ENCODE measurements at regions not wholly inside any gene's neighbourhood (a gene's known extent, or its start where the extent isn't known, plus 50 kb on each side); places are given as distances from the start of the nearest gene placed in this dataset.

- no peak for DNase-seq (ENCODE audit: low read depth)
Observed at GRCh38 chr4:171759274-171759673, 53.9 kb upstream of the GALNTL6 start.

GRCh38 chr4:171751538-171751937 lies 61.7 kb upstream of the GALNTL6 start:
- no peak for DNase-seq (ENCODE audit: low read depth)

GRCh38 chr4:171746418-171746817 lies 66.8 kb upstream of the GALNTL6 start:
- no peak for DNase-seq (ENCODE audit: low read depth)

- no peak for DNase-seq (ENCODE audit: low read depth)
Observed at GRCh38 chr4:171742436-171742835, 70.8 kb upstream of the GALNTL6 start.

GRCh38 chr4:171727185-171727584 lies 86.0 kb upstream of the GALNTL6 start:
- no peak for DNase-seq (ENCODE audit: low read depth)

GRCh38 chr4:171721937-171722336 lies 91.3 kb upstream of the GALNTL6 start:
- no peak for DNase-seq (ENCODE audit: low read depth)

GRCh38 chr4:171719691-171720090 lies 93.5 kb upstream of the GALNTL6 start:
- DNase-seq (ENCODE audit: low read depth), result no peak

- DNase-seq (ENCODE audit: low read depth), result no peak
Observed at GRCh38 chr4:171718665-171719064, 94.5 kb upstream of the GALNTL6 start.

GRCh38 chr4:171718069-171718468 lies 95.1 kb upstream of the GALNTL6 start:
- DNase-seq (ENCODE audit: low read depth), result no peak

- no peak for DNase-seq (ENCODE audit: low read depth)
Observed at GRCh38 chr4:171717231-171717741, 95.9 kb upstream of the GALNTL6 start.

GRCh38 chr4:171715973-171716372 lies 97.2 kb upstream of the GALNTL6 start:
- DNase-seq (ENCODE audit: low read depth), result no peak

- no peak for DNase-seq (ENCODE audit: low read depth)
Observed at GRCh38 chr4:171714791-171715454, 98.3 kb upstream of the GALNTL6 start.

GRCh38 chr4:171710743-171711142 lies 102.5 kb upstream of the GALNTL6 start:
- no peak for DNase-seq (ENCODE audit: low read depth)

GRCh38 chr4:171676555-171677215 lies 136.5 kb upstream of the GALNTL6 start:
- no peak for DNase-seq (ENCODE audit: low read depth)

GRCh38 chr4:171674781-171675180 lies 138.4 kb upstream of the GALNTL6 start:
- DNase-seq (ENCODE audit: low read depth), result no peak

- DNase-seq (ENCODE audit: low read depth), result no peak
Observed at GRCh38 chr4:171668403-171668802, 144.8 kb upstream of the GALNTL6 start.

- DNase-seq (ENCODE audit: low read depth), result no peak
Observed at GRCh38 chr4:171667906-171668305, 145.3 kb upstream of the GALNTL6 start.

- DNase-seq (ENCODE audit: low read depth), result no peak
Observed at GRCh38 chr4:171651071-171651470, 162.1 kb upstream of the GALNTL6 start.

- no peak for DNase-seq (ENCODE audit: low read depth)
Observed at GRCh38 chr4:171650543-171650942, 162.7 kb upstream of the GALNTL6 start.

- no peak for DNase-seq (ENCODE audit: low read depth)
Observed at GRCh38 chr4:171648926-171649325, 164.3 kb upstream of the GALNTL6 start.

GRCh38 chr4:171646984-171647383 lies 166.2 kb upstream of the GALNTL6 start:
- no peak for DNase-seq (ENCODE audit: low read depth)

GRCh38 chr4:171644430-171645057 lies 168.7 kb upstream of the GALNTL6 start:
- peak; percentile 3 for DNase-seq (ENCODE audit: low read depth)

- DNase-seq (ENCODE audit: low read depth), result no peak
Observed at GRCh38 chr4:171639540-171639939, 173.7 kb upstream of the GALNTL6 start.
